ENCODE measurements at regions not wholly inside any gene's neighbourhood (a gene's known extent, or its start where the extent isn't known, plus 50 kb on each side); places are given as distances from the start of the nearest gene placed in this dataset.

DNA sequence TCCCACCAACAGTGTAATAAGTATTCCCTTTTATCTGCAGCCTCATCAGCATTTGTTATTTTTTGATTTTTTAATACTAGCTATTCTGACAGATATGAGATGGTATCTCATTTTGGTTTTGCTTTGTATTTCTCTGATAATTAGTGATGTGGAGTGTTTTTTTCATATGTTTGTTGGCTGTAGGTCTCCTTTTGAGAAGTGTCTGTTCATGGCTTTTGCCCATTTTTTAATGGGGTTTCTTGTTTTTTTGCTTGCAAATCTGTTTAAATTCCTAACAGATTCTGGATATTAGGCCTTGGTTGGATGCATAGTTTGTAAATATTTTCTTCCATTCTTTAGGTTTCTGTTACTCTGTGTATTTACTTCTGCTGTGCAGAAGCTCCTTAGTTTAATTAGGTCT is 445.4 kb upstream of the DAB2 start:
- Mint-ChIP-seq H3K4me1 (ENCODE audit: low read depth) (no peaks in the 10 kb centered on the region), H3K27me3 (ENCODE audit: low read depth) (peaks cover 10% of the 10 kb centered on the region), H3K9me3 (peaks cover 10% of the 10 kb centered on the region), H3K36me3 (ENCODE audit: insufficient read depth) (no peaks in the 10 kb centered on the region), H3K4me3 (no peak overlapping the region)
- no peak for ATAC-seq
- no peak for DNase-seq

GRCh38 chr5:39869396-39869795 is 444.6 kb upstream of the DAB2 start:
- H3K4me1 Mint-ChIP-seq (ENCODE audit: low read depth) = no peaks in the 10 kb centered on the region
- no peak for ATAC-seq
- peaks cover 10% of the 10 kb centered on the region for H3K9me3 Mint-ChIP-seq
- peaks cover 7% of the 10 kb centered on the region for H3K27me3 Mint-ChIP-seq (ENCODE audit: low read depth)
- H3K36me3 Mint-ChIP-seq (ENCODE audit: insufficient read depth) = no peaks in the 10 kb centered on the region
- DNase-seq = no peak
- H3K4me3 Mint-ChIP-seq = no peak overlapping the region

GRCh38 chr5:39867923-39868322 is 443.1 kb upstream of the DAB2 start:
- no peaks in the 10 kb centered on the region for H3K4me1 Mint-ChIP-seq (ENCODE audit: low read depth)
- peaks cover 7% of the 10 kb centered on the region for H3K27me3 Mint-ChIP-seq (ENCODE audit: low read depth)
- DNase-seq (no peak), ATAC-seq (no peak)
- H3K4me3 Mint-ChIP-seq = no peak overlapping the region
- H3K9me3 Mint-ChIP-seq = peaks cover 10% of the 10 kb centered on the region
- no peaks in the 10 kb centered on the region for H3K36me3 Mint-ChIP-seq (ENCODE audit: insufficient read depth)

GRCh38 chr5:39863926-39864552 is 439.3 kb upstream of the DAB2 start:
- DNase-seq (no peak), ATAC-seq (no peak)
- Mint-ChIP-seq H3K9me3 (no peaks in the 10 kb centered on the region), H3K36me3 (ENCODE audit: insufficient read depth) (no peaks in the 10 kb centered on the region), H3K4me3 (no peak overlapping the region), H3K4me1 (ENCODE audit: low read depth) (no peaks in the 10 kb centered on the region), H3K27me3 (ENCODE audit: low read depth) (peaks cover 16% of the 10 kb centered on the region)

GRCh38 chr5:39857041-39857440 is 432.3 kb upstream of the DAB2 start:
- H3K27me3 Mint-ChIP-seq (ENCODE audit: low read depth) = peaks cover 12% of the 10 kb centered on the region
- DNase-seq (no peak), ATAC-seq (no peak)
- H3K9me3 Mint-ChIP-seq = no peaks in the 10 kb centered on the region
- H3K4me1 Mint-ChIP-seq (ENCODE audit: low read depth) = no peaks in the 10 kb centered on the region
- H3K36me3 Mint-ChIP-seq (ENCODE audit: insufficient read depth) = no peaks in the 10 kb centered on the region
- no peak overlapping the region for H3K4me3 Mint-ChIP-seq

DNA sequence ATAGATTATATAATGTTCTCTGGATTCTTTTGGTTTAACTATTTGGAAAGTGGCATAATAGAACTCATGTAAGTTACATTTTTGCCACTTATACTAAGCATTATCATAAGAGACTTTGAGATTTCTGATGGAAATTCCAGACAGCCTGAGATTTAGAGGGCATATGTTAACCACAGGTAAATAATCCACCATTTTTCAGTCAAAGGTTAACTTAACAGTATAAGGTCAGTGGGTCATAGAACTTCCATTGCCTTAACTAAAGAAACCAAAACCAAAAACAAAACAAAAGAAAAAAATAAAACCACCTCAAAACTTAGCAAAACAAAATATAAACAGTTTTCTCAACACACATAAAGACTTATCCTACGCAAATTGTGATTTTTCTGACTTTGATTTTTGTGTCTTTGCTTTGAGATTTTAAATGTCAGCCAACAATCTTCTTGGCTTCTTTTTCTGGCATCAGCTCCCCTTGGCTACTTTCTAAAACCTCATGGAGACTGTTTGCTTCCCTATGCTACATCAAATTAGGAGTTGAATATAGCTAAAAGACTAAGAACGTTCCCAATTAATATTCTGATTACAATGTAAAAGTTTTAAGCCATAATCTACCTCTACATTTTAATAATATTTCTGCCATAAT is 430.1 kb upstream of the DAB2 start:
- no peaks in the 10 kb centered on the region for H3K9me3 Mint-ChIP-seq
- no peak overlapping the region for H3K4me3 Mint-ChIP-seq
- H3K4me1 Mint-ChIP-seq (ENCODE audit: low read depth) = no peaks in the 10 kb centered on the region
- peaks cover 6% of the 10 kb centered on the region for H3K27me3 Mint-ChIP-seq (ENCODE audit: low read depth)
- DNase-seq = no peak
- no peaks in the 10 kb centered on the region for H3K36me3 Mint-ChIP-seq (ENCODE audit: insufficient read depth)
- no peak for ATAC-seq

- Mint-ChIP-seq H3K27me3 (ENCODE audit: low read depth) (peaks cover 18% of the 10 kb centered on the region), H3K9me3 (no peaks in the 10 kb centered on the region), H3K4me3 (no peak overlapping the region), H3K4me1 (ENCODE audit: low read depth) (no peaks in the 10 kb centered on the region), H3K36me3 (ENCODE audit: insufficient read depth) (no peaks in the 10 kb centered on the region)
- DNase-seq (no peak), ATAC-seq (no peak)
Observed at GRCh38 chr5:39850291-39850690, 425.5 kb upstream of the DAB2 start.

DNA sequence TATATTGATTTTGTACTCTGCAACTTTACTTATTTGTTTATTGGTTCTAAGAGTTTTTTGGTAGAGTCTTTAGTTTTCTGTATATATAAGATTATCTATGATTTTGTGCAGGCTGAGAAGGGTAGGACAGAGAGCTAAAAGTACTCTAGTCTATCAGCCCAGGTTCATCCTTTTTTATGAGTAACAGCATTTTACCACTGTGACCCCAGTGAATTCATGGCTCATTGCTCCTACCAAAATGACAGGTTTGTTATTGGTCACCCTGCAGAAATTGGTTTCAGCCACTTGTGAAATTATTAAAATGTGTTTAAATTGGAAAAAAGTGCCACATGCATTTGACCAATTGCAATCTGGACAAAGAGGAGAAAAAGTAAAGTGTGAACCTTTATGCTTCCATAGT is 421.4 kb upstream of the DAB2 start:
- no peak for ATAC-seq
- H3K4me3 Mint-ChIP-seq = no peak overlapping the region
- H3K27me3 Mint-ChIP-seq (ENCODE audit: low read depth) = peaks cover 23% of the 10 kb centered on the region
- H3K4me1 Mint-ChIP-seq (ENCODE audit: low read depth) = no peaks in the 10 kb centered on the region
- no peaks in the 10 kb centered on the region for H3K36me3 Mint-ChIP-seq (ENCODE audit: insufficient read depth)
- H3K9me3 Mint-ChIP-seq = no peaks in the 10 kb centered on the region
- no peak for DNase-seq

- peaks cover 14% of the 10 kb centered on the region for H3K9me3 Mint-ChIP-seq
- no peaks in the 10 kb centered on the region for H3K4me1 Mint-ChIP-seq (ENCODE audit: low read depth)
- ATAC-seq (no peak), DNase-seq (no peak)
- H3K27me3 Mint-ChIP-seq (ENCODE audit: low read depth) = peaks cover 19% of the 10 kb centered on the region
- H3K36me3 Mint-ChIP-seq (ENCODE audit: insufficient read depth) = no peaks in the 10 kb centered on the region
- no peak overlapping the region for H3K4me3 Mint-ChIP-seq
Observed at GRCh38 chr5:39843767-39844166, 419.0 kb upstream of the DAB2 start.

- H3K9me3 Mint-ChIP-seq = peaks cover 16% of the 10 kb centered on the region
- peaks cover 5% of the 10 kb centered on the region for H3K27me3 Mint-ChIP-seq (ENCODE audit: low read depth)
- ATAC-seq = no peak
- no peak for DNase-seq
- H3K4me1 Mint-ChIP-seq (ENCODE audit: low read depth) = no peaks in the 10 kb centered on the region
- no peaks in the 10 kb centered on the region for H3K36me3 Mint-ChIP-seq (ENCODE audit: insufficient read depth)
- no peak overlapping the region for H3K4me3 Mint-ChIP-seq
Observed at GRCh38 chr5:39835371-39835770, 410.6 kb upstream of the DAB2 start.

- no peak for DNase-seq
- H3K27me3 Mint-ChIP-seq (ENCODE audit: low read depth) = no peaks in the 10 kb centered on the region
- H3K9me3 Mint-ChIP-seq = no peaks in the 10 kb centered on the region
- H3K36me3 Mint-ChIP-seq (ENCODE audit: insufficient read depth) = no peaks in the 10 kb centered on the region
- ATAC-seq = no peak
- no peak overlapping the region for H3K4me3 Mint-ChIP-seq
- no peaks in the 10 kb centered on the region for H3K4me1 Mint-ChIP-seq (ENCODE audit: low read depth)
Observed at GRCh38 chr5:39829441-39829840, 404.7 kb upstream of the DAB2 start.

DNA sequence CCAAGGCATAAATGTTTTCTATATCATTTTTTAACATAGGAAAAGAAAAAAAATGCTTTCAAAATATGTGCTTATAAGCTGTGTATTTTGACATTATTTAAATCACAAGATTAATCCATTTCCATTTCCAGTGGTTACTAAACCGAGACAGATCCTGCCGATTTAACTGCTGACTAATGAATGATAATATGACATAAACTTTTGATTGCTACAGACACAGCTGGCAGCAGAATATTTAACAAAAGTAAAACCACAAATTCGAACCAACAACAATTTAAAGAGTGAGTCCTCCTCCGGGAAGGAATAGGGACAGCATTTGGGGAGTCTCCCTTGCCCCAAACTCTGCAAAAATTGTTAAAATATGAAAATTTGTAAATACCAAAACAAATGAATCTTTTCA is 401.3 kb upstream of the DAB2 start:
- ATAC-seq (no peak), DNase-seq (no peak)
- H3K4me3 Mint-ChIP-seq = no peak overlapping the region
- H3K4me1 Mint-ChIP-seq (ENCODE audit: low read depth) = no peaks in the 10 kb centered on the region
- H3K9me3 Mint-ChIP-seq = no peaks in the 10 kb centered on the region
- no peaks in the 10 kb centered on the region for H3K36me3 Mint-ChIP-seq (ENCODE audit: insufficient read depth)
- H3K27me3 Mint-ChIP-seq (ENCODE audit: low read depth) = peaks cover 3% of the 10 kb centered on the region

GRCh38 chr5:39825301-39825700 is 400.5 kb upstream of the DAB2 start:
- H3K4me1 Mint-ChIP-seq (ENCODE audit: low read depth) = no peaks in the 10 kb centered on the region
- no peaks in the 10 kb centered on the region for H3K9me3 Mint-ChIP-seq
- peaks cover 3% of the 10 kb centered on the region for H3K27me3 Mint-ChIP-seq (ENCODE audit: low read depth)
- ATAC-seq (no peak), DNase-seq (no peak)
- H3K4me3 Mint-ChIP-seq = no peak overlapping the region
- H3K36me3 Mint-ChIP-seq (ENCODE audit: insufficient read depth) = no peaks in the 10 kb centered on the region

DNA sequence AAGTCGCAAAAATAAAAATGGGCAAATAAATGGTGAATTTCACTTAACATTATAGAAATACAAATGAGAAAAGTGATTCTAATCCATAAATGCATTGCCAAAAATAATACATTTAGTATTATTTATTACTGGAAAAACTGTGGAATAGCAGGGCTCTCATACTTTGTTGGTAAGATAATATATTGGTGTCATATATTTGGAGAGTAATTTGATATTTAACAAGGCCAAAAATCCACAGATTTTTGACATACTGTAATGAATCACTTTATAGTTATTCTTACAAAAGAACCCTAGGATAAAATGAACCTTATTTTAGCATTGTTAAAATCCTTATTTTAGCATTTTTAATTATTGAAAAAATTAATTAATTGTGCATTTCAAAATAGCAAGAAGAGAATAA is 397.2 kb upstream of the DAB2 start:
- no peak overlapping the region for H3K4me3 Mint-ChIP-seq
- ATAC-seq = no peak
- no peak for DNase-seq
- H3K36me3 Mint-ChIP-seq (ENCODE audit: insufficient read depth) = no peaks in the 10 kb centered on the region
- no peaks in the 10 kb centered on the region for H3K4me1 Mint-ChIP-seq (ENCODE audit: low read depth)
- H3K27me3 Mint-ChIP-seq (ENCODE audit: low read depth) = peaks cover 6% of the 10 kb centered on the region
- no peaks in the 10 kb centered on the region for H3K9me3 Mint-ChIP-seq

DNA sequence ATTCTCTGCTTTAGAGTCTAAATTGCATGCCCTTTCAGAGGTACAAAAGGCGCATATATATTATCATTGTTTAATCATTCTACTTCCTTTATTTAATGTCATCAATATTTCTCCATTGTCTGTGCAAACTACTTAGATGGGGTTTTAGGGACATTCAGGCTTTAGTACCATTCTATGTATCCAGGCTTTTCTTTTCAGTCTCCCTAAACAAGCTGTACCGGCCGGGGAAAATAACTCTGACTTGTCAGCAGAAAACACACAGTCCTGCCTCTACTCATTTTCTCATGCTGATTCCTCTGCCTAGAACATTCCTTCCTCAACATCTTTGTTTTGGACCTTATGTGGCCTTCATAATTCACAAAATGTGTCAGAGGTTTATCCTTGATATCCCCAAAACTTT is 392.1 kb upstream of the DAB2 start:
- ATAC-seq = no peak
- Mint-ChIP-seq H3K9me3 (no peaks in the 10 kb centered on the region), H3K36me3 (ENCODE audit: insufficient read depth) (no peaks in the 10 kb centered on the region), H3K4me3 (no peak overlapping the region), H3K27me3 (ENCODE audit: low read depth) (peaks cover 15% of the 10 kb centered on the region), H3K4me1 (ENCODE audit: low read depth) (no peaks in the 10 kb centered on the region)
- no peak for DNase-seq
